Endodermal cell (in vitro differentiated cells): ENCODE measurements at regions not wholly inside any gene's neighbourhood (a gene's known extent, or its start where the extent isn't known, plus 50 kb on each side); places are given as distances from the start of the nearest gene placed in this dataset.

Source experiments
- DNase-seq: peaks from one replicate; pipeline ENCODE4 v3.0.0-alpha.2; 2017
- H3K27ac ChIP-seq: 2 replicates; pipeline ENCODE4 v1.5.1; 2013; ENCODE audit warnings: mild to moderate bottlenecking, low read depth, low read length, moderate library complexity
- H3K27me3 ChIP-seq: 2 replicates; pipeline ENCODE4 v1.6.1; 2013; ENCODE audit warnings: mild to moderate bottlenecking, low read length, moderate library complexity; ENCODE audit not compliant: insufficient read depth, control insufficient read depth, poor library complexity, severe bottlenecking
- H3K36me3 ChIP-seq: 2 replicates; pipeline ENCODE4 v1.7.0; 2013; ENCODE audit warnings: mild to moderate bottlenecking, low read length, moderate library complexity; ENCODE audit not compliant: control insufficient read depth, insufficient read depth
- H3K4me1 ChIP-seq: one replicate; pipeline ENCODE4 v1.7.0; 2013; ENCODE audit warnings: low read length; ENCODE audit not compliant: control insufficient read depth, insufficient read depth
- H3K4me3 ChIP-seq: 2 replicates; pipeline ENCODE4 v1.5.1; 2013; ENCODE audit warnings: mild to moderate bottlenecking, low read length, moderate library complexity
- H3K9ac ChIP-seq: 2 replicates; pipeline ENCODE4 v1.6.1; 2013; ENCODE audit warnings: mild to moderate bottlenecking, low read length, moderate library complexity; ENCODE audit not compliant: poor library complexity, severe bottlenecking; ENCODE audit errors: extremely low read depth
- H3K9me3 ChIP-seq: 2 replicates; pipeline ENCODE4 v1.6.1; 2013; ENCODE audit warnings: mild to moderate bottlenecking, low read length, moderate library complexity; ENCODE audit not compliant: control insufficient read depth
- H3K27ac Mint-ChIP-seq: 2 replicates; pipeline ENCODE4 v1.8.0; 2020; ENCODE audit warnings: mixed read lengths
- H3K27me3 Mint-ChIP-seq: 2 replicates; pipeline ENCODE4 v1.8.0; 2021; ENCODE audit warnings: mild to moderate bottlenecking, mixed read lengths; ENCODE audit not compliant: insufficient read depth
- H3K36me3 Mint-ChIP-seq: 2 replicates; pipeline ENCODE4 v1.8.0; 2020; ENCODE audit warnings: low read depth, mixed read lengths
- H3K4me1 Mint-ChIP-seq: 2 replicates; pipeline ENCODE4 v1.8.0; 2020; ENCODE audit warnings: mixed read lengths
- H3K4me3 Mint-ChIP-seq: 2 replicates; pipeline ENCODE4 v1.8.0; 2020; ENCODE audit warnings: mild to moderate bottlenecking, moderate library complexity, mixed read lengths
- H3K9me3 Mint-ChIP-seq: 2 replicates; pipeline ENCODE4 v1.8.0; 2020; ENCODE audit warnings: mild to moderate bottlenecking, mixed read lengths
- WGBS, 2 experiments: methylation state at CpG; one replicate each; pipeline versions ENCODE4 v1.1.5 to v1.1.7; 2013; ENCODE audit warnings: missing lambda C conversion rate in 2 of 2, mixed read lengths in 1 of 2; ENCODE audit not compliant: insufficient coverage in 1 of 2, insufficient read length in 1 of 2; 5-methylcytosine and 5-hydroxymethylcytosine counted together
- TF ChIP-seq, protein P1 (sequence below): fragments of 200-600 bp; sonication (generic); conservative IDR thresholded peaks from 2 replicates; pipeline ENCODE4 v1.5.0; 2021; ENCODE audit warnings: antibody characterized with exemption, mild to moderate bottlenecking

DNA sequence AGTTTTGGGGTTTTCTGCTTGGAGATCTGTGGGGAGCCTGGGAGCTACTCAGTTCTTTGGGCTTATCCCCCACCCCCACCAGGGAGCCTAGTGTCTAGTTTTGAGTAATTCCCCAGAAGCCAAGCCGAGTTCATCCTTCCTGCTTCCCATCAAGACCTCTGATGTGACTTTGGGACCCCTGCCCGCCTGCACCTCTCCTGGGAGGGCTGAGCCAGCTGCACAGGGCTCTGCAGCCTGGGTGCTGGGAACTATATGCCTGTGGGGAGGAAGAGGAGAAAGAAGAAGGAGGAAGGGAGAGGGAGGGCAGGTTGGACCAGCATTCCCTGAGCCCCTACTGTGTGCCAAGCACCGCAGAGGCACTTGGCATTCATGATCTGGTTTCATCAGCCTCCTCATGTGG, 178.9 kb downstream of the TMEM132E start:
- no peaks in the 10 kb centered on the region for H3K9me3 ChIP-seq
- TF ChIP-seq, protein P1, sequence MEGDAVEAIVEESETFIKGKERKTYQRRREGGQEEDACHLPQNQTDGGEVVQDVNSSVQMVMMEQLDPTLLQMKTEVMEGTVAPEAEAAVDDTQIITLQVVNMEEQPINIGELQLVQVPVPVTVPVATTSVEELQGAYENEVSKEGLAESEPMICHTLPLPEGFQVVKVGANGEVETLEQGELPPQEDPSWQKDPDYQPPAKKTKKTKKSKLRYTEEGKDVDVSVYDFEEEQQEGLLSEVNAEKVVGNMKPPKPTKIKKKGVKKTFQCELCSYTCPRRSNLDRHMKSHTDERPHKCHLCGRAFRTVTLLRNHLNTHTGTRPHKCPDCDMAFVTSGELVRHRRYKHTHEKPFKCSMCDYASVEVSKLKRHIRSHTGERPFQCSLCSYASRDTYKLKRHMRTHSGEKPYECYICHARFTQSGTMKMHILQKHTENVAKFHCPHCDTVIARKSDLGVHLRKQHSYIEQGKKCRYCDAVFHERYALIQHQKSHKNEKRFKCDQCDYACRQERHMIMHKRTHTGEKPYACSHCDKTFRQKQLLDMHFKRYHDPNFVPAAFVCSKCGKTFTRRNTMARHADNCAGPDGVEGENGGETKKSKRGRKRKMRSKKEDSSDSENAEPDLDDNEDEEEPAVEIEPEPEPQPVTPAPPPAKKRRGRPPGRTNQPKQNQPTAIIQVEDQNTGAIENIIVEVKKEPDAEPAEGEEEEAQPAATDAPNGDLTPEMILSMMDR = no peak
- Mint-ChIP-seq H3K27me3 (no peaks in the 10 kb centered on the region), H3K36me3 (no peaks in the 10 kb centered on the region), H3K27ac (no peak overlapping the region), H3K4me1 (peaks cover 11% of the 10 kb centered on the region), H3K4me3 (no peak overlapping the region), H3K9me3 (no peaks in the 10 kb centered on the region)
- no peak overlapping the region for H3K9ac ChIP-seq
- H3K4me1 ChIP-seq = peaks cover 10% of the 10 kb centered on the region
- WGBS, 2 experiments = 88 to 93% methylated on average over 2 to 3 of the region's 3 CpGs
- H3K36me3 ChIP-seq = no peaks in the 10 kb centered on the region
- no peak overlapping the region for H3K4me3 ChIP-seq
- no peak overlapping the region for H3K27ac ChIP-seq
- no peaks in the 10 kb centered on the region for H3K27me3 ChIP-seq
- no peak for DNase-seq

- WGBS, 2 experiments = 88 to 91% methylated on average over 1 to 5 of the region's 5 CpGs
- no peaks in the 10 kb centered on the region for H3K36me3 ChIP-seq
- Mint-ChIP-seq H3K27me3 (peaks cover 3% of the 10 kb centered on the region), H3K27ac (no peak overlapping the region), H3K4me1 (peaks cover 4% of the 10 kb centered on the region), H3K36me3 (no peaks in the 10 kb centered on the region), H3K4me3 (no peak overlapping the region), H3K9me3 (no peaks in the 10 kb centered on the region)
- no peaks in the 10 kb centered on the region for H3K9me3 ChIP-seq
- no peak overlapping the region for H3K27ac ChIP-seq
- H3K9ac ChIP-seq = no peak overlapping the region
- H3K4me3 ChIP-seq = no peak overlapping the region
- TF ChIP-seq, protein P1 = no peak
- DNase-seq = no peak
- H3K4me1 ChIP-seq = peaks cover 10% of the 10 kb centered on the region
- peaks cover 2% of the 10 kb centered on the region for H3K27me3 ChIP-seq
Measured at GRCh38 chr17:34757611-34758010, 178.2 kb downstream of the TMEM132E start.

DNA sequence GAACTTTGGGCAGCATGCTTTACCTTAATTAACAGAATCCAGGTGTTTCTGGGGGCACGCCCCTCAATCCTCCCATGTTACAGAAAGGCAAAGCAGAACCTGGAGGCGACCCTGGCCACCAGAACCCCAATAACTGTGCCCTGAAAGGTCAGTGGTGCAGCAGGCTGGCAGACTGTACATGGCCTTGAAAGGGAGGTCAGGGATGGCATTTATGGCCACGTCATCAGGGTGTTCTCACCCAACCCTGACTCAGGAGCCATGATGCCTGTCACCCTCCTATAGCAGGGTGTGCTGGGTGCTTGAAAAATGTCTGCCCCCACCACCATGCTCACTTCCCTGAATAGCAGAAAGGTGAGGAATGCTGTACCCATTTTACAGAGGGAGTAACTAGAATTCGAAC, 177.7 kb downstream of the TMEM132E start:
- peak overlapping the region; percentile 82 for H3K27ac ChIP-seq
- H3K4me3 ChIP-seq = no peak overlapping the region
- TF ChIP-seq, protein P1 = no peak
- Mint-ChIP-seq H3K36me3 (no peaks in the 10 kb centered on the region), H3K27me3 (peaks cover 5% of the 10 kb centered on the region), H3K27ac (no peak overlapping the region), H3K4me3 (no peak overlapping the region), H3K4me1 (peaks cover 4% of the 10 kb centered on the region), H3K9me3 (no peaks in the 10 kb centered on the region)
- 69 to 89% methylated on average over 2 to 4 of the region's 4 CpGs for WGBS, 2 experiments
- no peaks in the 10 kb centered on the region for H3K9me3 ChIP-seq
- peaks cover 4% of the 10 kb centered on the region for H3K27me3 ChIP-seq
- H3K4me1 ChIP-seq = peaks cover 10% of the 10 kb centered on the region
- no peak overlapping the region for H3K9ac ChIP-seq
- DNase-seq = no peak
- H3K36me3 ChIP-seq = no peaks in the 10 kb centered on the region
